ENCODE measurements at regions not wholly inside any gene's neighbourhood (a gene's known extent, or its start where the extent isn't known, plus 50 kb on each side); places are given as distances from the start of the nearest gene placed in this dataset.

GRCh38 chr10:29761916-29762315 lies 127.1 kb upstream of the SVIL start:
- DNase-seq (ENCODE audit: low spot score in 2 of 2), result no peak
- Histone ChIP-seq H3K4me3 (no peak overlapping the region), H3K27ac (no peak overlapping the region), H3K4me1 (no peaks in the 10 kb centered on the region), H3K36me3 (no peaks in the 10 kb centered on the region), H3K27me3 (no peaks in the 10 kb centered on the region), H3K9me3 (no peaks in the 10 kb centered on the region)
- no peak for TF ChIP-seq CTCF (IDR thresholded peaks at IDR 0.05)
- TF ChIP-seq POLR2AphosphoS5 (IDR thresholded peaks at IDR 0.05), result no peak
- no peak for TF ChIP-seq POLR2A (IDR thresholded peaks at IDR 0.05)
- intact Hi-C loops (cut with DNase I; ENCODE audit: low total_unique reads), result no loop called here

- H3K4me1 ChIP-seq, result no peaks in the 10 kb centered on the region
- DNase-seq (ENCODE audit: low spot score in 2 of 2), result no peak
- H3K36me3 ChIP-seq, result no peaks in the 10 kb centered on the region
- intact Hi-C loops (cut with DNase I; ENCODE audit: low total_unique reads), result no loop called here
- H3K4me3 ChIP-seq, result no peak overlapping the region
- TF ChIP-seq POLR2A (IDR thresholded peaks at IDR 0.05) (no peak), CTCF (IDR thresholded peaks at IDR 0.05) (no peak), POLR2AphosphoS5 (IDR thresholded peaks at IDR 0.05) (no peak)
- H3K9me3 ChIP-seq, result no peaks in the 10 kb centered on the region
- no peak overlapping the region for H3K27ac ChIP-seq
- no peaks in the 10 kb centered on the region for H3K27me3 ChIP-seq
These were observed 125.5 kb upstream of the SVIL start for GRCh38 chr10:29760138-29760900.

GRCh38 chr10:29757551-29758297 lies 123.0 kb upstream of the SVIL start:
- no peak for DNase-seq (ENCODE audit: low spot score in 2 of 2)
- Histone ChIP-seq H3K27me3 (no peaks in the 10 kb centered on the region), H3K9me3 (no peaks in the 10 kb centered on the region), H3K4me3 (no peak overlapping the region), H3K27ac (no peak overlapping the region), H3K4me1 (no peaks in the 10 kb centered on the region), H3K36me3 (no peaks in the 10 kb centered on the region)
- TF ChIP-seq POLR2A (IDR thresholded peaks at IDR 0.05) (no peak), POLR2AphosphoS5 (IDR thresholded peaks at IDR 0.05) (no peak), CTCF (IDR thresholded peaks at IDR 0.05) (no peak)
- intact Hi-C loops (cut with DNase I; ENCODE audit: low total_unique reads), result no loop called here

GRCh38 chr10:29756451-29756850 lies 121.7 kb upstream of the SVIL start:
- H3K27ac ChIP-seq, result no peak overlapping the region
- no peaks in the 10 kb centered on the region for H3K36me3 ChIP-seq
- no peak overlapping the region for H3K4me3 ChIP-seq
- intact Hi-C loops (cut with DNase I; ENCODE audit: low total_unique reads), result no loop called here
- DNase-seq (ENCODE audit: low spot score in 2 of 2), result no peak
- H3K4me1 ChIP-seq, result no peaks in the 10 kb centered on the region
- no peaks in the 10 kb centered on the region for H3K27me3 ChIP-seq
- TF ChIP-seq POLR2A (IDR thresholded peaks at IDR 0.05), result no peak
- TF ChIP-seq POLR2AphosphoS5 (IDR thresholded peaks at IDR 0.05), result no peak
- no peak for TF ChIP-seq CTCF (IDR thresholded peaks at IDR 0.05)
- H3K9me3 ChIP-seq, result no peaks in the 10 kb centered on the region

- intact Hi-C loops (cut with DNase I; ENCODE audit: low total_unique reads), result no loop called here
- H3K36me3 ChIP-seq, result no peaks in the 10 kb centered on the region
- no peak overlapping the region for H3K4me3 ChIP-seq
- no peak overlapping the region for H3K27ac ChIP-seq
- no peaks in the 10 kb centered on the region for H3K27me3 ChIP-seq
- TF ChIP-seq POLR2A (IDR thresholded peaks at IDR 0.05), result no peak
- TF ChIP-seq POLR2AphosphoS5 (IDR thresholded peaks at IDR 0.05), result no peak
- H3K9me3 ChIP-seq, result no peaks in the 10 kb centered on the region
- no peaks in the 10 kb centered on the region for H3K4me1 ChIP-seq
- DNase-seq (ENCODE audit: low spot score in 2 of 2), result no peak
These were observed 118.5 kb upstream of the SVIL start for GRCh38 chr10:29753283-29753682.

Measured in breast epithelium (tissue), 4 donors.